Tongue (tissue), 1 donor: ENCODE measurements at regions not wholly inside any gene's neighbourhood (a gene's known extent, or its start where the extent isn't known, plus 50 kb on each side); places are given as distances from the start of the nearest gene placed in this dataset.

Experiments
- DNase-seq: peaks from one replicate; pipeline ENCODE4 v3.0.0-alpha.2; 2015

DNA sequence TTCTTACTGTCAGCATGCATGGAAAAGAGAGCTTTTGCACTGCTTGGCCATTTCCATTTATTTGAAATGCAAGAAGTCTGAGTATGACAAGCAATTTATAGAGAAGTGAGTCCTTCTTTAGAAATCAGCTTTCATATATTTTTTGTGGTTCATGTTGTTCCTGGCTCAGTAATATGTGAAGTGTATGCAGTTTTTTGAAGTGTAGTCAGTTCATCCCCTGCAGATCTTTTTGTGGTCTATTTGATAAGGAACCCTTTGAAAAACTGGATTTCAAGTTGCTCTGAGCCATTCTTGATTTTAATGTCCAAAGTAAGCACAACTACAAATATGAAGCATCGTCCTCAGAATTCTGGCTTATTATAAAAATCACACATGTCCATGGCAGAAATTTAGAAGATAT is 294.1 kb upstream of the SMC2 start:
- no peak for DNase-seq

DNA sequence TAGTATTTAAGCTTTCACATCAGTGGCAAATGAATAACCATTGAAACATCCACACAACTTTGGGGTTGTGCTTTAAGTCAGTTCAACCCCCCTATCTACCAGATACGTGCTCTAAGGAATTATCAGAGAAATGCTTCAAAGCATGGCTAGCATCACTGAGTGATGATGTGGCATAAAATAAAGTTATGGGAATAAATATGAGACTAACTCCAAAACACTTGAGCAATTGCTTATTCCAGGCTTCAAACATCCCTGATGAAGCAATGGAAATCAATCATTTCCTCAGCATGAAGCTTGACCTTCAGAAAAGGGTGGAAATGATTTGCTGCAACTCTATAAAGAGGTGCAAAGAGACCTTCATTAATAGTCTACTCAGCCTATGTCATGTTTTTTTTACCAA is 292.0 kb upstream of the SMC2 start:
- no peak for DNase-seq

DNA sequence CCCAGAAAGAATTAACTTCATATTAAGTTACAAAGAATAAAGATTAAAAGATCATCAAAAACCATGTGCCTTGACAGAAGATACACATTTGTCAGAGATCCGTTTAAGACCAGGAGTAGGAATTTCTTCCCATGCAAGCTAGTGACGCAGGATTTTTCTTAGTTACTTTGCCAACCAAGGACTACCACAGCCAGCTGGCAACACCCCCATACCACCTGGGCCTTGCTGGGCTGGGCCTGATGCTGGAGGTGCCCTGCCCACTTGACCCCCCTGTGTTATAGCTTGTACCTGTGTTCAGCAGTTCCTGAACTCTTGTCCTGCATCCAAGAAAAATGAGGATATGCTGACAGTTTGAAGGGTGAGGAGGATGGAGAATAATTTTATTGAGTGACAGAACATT is 290.9 kb upstream of the SMC2 start:
- DNase-seq = no peak

DNA sequence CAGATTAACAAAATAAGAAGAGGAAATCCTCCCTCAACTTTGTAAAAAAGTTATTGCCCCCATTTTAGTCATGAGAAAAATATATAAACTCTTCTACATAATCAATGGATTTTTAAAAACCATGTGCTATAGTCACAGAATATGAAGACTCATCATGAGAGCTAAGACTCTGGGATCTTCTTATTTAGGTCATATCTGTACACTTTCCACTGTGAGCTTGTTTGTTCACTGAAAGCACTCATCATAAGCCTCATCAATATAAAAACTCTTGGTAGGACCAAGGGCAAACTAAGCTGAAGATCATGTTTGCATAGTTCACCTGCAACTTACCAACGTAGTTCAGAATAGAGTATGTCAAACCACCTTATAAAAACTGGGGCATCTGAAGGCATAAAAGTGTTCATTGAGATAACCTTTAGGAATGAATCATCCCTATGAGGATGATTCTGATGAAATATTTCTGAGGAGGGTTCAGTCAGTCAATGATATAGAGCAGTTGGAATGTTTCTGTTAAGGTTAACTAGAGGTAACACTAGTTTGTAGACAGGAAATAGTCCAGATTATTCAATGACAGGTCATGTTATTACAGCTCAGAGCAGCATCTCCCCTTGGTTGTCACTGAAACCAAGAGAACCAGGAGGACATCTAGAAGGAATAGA is 289.9 kb upstream of the SMC2 start:
- DNase-seq = no peak

DNA sequence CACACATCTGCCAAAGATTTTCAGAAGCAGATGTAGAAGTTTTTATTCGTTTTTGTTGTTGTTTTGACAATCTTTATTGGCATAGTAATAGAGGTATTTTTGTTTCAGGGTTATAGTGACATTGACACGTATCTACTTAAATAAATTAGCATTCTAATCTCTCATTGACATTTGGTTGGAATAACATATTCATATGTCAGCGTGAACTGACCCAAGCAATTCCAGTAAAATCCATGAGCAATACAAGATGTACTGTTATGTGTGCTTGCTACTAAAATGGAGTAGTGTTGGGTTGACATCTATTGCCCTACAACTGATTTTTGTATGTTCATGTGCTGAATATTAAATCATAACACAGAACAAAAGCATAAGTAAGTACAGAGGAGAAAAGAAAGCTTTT is 284.4 kb upstream of the SMC2 start:
- DNase-seq = no peak

DNA sequence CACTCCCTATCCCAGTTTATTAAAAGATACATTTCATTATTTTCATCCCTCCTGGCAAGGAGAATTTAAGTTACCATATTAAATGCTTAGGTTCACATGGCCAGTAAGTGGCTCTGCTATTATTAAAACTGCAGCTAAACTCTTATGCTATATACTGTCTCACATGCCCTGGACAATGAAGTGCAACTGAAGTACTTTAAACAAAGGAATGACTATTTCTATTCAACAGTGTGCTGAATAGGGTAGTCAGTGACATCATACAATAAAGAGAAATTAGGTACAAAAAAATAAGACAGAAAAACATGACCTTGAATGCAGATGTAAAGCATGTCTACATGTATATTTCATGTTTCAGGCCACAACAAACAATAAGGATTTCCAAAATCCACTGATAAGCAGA is 282.6 kb upstream of the SMC2 start:
- no peak for DNase-seq

DNA sequence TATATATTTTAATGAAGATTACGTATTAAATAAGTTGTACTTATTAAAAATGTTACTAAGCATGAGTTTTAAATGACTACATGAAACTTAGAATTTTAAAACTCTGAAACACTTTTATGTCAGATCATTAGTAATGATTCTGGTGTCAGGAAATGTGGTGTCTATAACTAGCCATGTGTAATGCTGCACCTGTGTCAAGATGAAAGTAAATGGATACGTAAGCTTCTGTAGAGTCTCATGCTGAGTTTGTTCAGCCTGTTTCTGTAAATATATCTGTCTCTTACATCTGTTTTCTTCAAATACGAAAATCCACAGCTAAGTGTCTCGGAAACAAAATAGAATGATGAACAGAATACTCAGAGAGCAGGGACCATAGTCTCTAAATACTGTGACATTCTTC is 278.0 kb upstream of the SMC2 start:
- DNase-seq = no peak

DNA sequence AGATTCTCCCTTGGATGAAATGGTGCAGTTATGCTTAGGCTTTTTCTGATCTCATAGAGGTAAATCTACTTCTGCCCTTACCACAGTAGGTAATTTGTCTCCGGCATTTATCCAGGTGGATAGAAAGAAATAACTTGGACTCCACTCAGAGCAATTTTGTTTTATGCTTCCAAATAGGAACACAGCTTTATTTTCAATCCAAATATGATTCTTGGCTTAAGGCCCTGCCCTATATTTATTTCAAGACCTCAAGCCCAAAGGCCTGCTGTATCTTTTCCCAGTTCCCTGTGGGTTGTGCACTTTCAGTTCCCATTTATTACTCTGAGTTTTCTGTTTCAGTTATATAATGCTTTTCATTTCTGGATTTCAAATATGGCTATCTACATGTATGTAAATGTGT is 274.2 kb upstream of the SMC2 start:
- peak; percentile 20 for DNase-seq

DNA sequence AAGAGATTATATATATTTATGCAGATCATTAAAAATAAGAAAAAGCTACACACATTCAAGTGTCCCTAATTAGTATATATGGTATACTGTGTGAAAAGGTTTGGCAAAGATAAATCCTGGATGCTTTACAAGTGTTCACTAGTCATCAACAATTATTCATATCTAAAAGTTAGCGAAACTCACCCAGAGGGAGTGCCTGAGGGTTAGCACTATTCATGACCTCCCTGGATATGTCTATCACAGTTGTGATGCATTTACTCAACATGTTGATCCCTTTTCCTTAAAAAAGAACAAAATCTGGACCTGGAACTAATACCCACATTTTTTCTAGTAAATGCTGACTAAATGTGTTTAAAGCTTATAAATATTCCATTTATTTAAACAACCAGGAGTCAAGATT is 273.0 kb upstream of the SMC2 start:
- DNase-seq = no peak

DNA sequence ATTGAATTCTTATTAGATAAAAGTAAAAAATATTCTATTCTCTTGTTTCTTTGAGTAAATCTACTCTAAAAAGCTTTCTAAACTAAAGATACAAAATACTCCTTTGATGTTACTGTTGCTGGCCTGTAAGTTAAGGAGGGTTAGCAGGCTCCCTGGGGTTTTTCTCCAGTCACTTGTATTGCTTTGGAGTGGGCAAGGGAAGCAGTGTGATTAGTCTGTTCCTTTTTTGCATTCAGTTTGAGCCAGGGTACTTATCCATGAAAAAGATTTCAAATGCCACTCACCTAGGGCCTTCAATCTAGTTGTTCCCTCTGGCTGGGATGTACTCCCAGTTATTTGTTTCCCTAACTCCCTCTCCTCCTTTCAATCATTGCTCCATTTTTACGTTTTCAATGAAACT is 256.2 kb upstream of the SMC2 start:
- DNase-seq = no peak

DNA sequence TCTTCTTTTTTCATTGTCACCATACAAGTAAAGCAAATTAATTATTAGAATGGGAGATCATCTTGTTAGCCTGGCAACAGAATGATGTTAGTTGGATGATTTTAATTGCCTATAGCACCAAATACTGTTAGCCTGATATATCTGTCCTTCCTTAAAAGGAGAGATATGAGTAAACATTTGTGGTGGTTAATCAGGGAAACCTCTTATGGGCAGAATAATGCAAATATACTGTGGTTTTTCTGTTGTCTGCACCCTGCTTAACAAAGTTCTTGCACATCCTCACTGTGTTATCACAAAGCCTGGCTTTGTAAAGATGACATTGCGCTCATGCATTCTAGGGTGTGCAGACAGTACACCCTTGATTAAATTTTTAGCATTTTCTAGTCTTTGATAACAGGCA is 254.9 kb upstream of the SMC2 start:
- DNase-seq = no peak

DNA sequence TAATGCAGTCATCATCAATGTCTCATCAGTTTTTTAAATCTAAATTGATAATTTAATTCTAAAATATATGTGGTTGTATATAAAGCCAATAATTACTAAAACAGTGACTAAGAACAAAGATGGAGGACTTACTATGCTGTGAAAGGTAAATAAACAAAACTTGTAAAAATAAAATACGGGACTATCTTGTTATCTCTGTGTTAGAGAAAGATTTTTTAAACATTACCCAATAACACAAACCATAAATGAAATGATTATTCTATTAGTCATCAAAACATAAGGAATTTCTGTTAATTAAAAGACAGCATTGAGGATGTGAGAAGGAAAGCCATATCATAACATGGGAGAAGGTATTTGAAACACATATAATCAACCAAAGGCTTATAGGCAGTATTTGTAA is 226.2 kb upstream of the SMC2 start:
- no peak for DNase-seq

DNA sequence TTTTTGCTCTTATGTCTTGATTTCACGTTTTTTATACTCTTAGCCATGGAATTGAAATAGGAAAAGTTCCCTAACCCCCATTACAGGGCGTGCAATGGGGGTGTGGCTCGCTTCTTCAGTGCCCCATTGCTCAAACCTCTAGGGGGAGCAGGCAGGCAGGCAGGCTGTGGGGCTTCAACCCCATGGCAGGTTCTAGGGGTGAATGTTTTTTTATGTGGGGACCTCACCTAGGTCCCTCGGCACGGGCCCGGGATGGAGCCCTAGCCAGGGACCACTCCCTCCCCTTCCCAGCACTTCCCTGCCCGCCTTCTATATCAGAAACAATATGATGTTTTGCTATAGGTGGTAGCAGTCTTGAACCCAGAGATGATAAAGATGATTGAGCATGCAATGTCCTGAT is 221.3 kb upstream of the SMC2 start:
- no peak for DNase-seq

DNA sequence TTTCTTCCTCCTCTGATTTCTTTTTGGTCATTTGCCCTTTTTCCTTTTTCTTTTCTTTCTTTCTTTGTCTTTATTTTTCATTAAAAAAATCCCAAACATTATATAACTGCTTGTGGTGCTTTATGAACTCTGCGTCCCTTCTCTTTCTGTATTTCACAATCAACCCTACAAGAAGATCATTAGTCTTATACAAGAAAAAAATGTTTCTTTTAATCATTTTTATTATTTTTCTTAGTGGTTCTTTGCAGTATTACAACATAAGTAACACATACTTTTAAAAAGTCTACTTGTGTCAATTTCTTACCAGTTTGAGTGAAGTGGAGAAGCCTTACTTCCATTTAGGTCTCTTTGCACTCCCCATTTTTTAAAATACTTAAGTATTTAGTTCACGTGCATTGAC is 212.7 kb upstream of the SMC2 start:
- no peak for DNase-seq

DNA sequence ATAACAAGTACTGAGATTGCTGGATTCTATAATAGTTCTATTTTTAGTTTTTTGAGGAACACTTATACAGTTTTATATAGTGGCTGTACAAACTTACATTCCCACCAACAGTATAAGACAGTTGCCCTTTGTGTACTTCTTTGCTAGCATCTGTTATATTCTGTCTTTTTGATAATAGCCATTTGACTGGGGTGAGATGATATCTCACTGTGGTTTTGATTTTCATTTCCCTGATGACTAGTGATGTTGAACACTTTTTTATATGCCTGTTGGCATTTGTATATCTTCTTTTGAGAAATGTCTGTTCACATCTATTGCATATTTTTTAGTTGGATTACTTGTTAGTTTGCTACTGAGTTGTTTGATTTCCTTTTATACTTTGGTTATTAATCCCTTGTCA is 204.1 kb upstream of the SMC2 start:
- DNase-seq = no peak

DNA sequence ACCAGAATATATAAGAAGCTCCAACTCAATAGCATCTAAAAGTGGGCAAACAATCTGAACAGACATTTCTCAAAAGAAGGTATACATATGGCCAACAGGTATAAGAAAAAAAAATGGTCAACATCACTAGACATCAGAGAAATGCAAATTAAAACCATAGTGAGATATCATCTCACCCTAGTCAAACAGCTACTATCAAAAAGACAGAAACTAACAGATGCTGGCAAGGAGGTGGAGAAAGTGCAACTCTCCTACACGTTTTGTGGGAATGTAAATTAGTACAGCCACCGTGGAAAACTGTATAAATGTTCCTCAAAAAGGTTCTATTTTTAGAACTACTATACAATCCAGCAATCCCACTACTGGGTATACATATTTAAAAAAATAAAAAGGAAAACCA is 199.9 kb upstream of the SMC2 start:
- no peak for DNase-seq

DNA sequence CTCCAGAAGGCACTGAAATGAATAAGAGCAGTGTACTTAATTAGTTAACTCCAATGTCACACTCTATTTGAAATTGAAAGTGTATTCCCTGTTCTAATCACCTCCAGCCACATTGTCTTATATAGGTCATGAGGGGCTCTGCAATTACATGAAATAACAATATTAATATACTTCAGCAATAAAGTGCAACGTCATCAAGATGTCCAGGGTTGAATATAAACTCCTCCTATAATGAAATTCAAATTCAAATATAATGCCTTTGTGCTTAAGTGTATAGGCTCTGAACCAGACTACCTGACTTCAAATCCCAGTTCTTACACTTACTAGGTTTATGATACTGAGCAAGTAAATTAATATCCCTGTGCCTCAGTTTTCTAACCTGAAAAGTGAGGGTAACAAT is 195.6 kb upstream of the SMC2 start:
- DNase-seq = no peak

DNA sequence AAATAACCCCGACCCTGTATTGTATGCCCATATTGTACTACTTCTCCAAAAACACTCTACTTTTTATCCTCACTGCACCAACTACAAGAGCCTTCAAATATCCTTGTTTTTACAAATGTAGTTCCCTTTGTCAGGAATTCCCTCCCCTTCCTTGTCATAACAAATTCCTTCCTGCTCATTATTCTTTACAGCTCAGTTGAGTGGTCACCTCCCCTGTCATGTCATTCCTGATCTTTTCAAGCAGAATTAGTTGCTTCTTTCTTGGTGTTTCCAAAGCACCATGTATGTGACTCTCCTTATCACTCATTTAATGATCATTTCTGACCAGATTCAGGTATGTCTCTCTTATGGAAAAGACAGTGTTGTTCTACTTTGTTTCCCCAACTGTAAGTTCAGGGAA is 194.2 kb upstream of the SMC2 start:
- no peak for DNase-seq

DNA sequence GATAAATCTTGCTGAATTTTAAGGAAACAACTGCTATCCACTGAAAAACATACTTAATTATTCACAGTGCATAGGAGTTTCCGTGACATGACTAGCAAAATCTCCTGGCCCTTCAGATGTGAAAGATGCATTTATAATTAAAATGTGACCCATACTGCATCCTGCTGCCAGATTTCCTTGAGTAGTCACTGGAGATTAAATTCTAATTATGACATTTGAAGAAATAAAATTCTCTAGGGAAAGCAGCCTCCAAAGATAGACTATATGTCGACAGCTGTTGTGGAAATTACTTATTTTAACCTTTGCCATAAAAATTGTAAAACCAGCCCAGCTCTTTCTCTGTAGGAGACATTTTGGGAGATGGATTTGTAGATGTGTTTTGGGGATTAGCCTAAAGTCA is 193.6 kb upstream of the SMC2 start:
- DNase-seq = peak; percentile 54

DNA sequence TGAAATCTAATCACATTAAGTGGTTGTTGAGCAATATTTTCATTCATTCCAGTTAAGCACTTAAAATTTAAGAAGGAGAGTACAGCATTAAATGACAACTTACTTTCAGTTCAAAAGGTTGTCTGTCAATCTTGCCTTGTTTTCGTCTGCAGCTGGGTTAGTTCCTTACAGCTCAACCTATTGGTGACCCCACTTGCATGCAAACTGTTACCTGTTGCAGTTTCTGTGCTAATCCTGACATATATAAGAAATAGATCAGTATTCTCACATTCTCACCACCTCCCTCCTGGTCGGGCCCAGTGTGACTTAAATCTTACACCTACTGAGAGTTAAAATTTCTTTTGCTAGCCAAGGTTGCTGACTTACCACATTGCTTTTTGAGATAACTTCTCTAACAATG is 191.8 kb upstream of the SMC2 start:
- DNase-seq = no peak

DNA sequence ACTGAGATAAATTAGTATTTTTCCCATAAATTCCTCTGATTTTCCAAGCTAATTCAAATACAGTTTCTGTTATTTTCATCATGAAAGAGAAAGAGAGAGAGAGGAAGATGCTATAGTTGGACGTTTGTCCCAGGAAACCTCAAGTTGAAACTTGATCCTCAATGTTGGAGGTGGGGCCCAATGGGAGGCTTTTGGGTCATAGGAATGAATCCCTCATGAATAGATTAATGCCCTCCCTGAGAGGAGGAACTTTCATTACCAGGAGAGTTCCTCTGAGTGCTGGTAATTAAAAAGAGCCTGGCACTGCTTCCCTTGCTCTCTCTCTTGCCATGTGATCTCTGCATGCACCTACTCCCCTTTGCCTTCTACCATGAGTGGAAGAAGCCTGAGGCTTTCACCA is 189.9 kb upstream of the SMC2 start:
- no peak for DNase-seq

DNA sequence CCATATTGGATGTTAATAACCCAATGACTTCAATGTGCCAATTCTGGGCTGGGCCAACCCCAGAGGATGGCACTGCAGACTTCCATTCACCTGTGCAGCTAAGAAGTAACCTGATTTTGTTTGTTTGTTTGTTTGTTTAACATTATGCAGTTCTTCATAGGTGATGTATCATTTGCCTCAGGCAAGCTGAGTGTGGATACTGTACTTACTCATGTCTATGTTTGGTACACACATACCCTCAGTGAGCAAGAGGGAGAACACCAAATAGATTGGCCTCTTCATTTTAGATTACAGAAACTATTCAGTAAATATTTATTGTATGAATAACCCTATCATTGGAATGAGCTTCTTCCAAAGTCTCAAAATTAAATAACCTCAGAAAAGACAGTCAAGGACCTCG is 180.2 kb upstream of the SMC2 start:
- no peak for DNase-seq

DNA sequence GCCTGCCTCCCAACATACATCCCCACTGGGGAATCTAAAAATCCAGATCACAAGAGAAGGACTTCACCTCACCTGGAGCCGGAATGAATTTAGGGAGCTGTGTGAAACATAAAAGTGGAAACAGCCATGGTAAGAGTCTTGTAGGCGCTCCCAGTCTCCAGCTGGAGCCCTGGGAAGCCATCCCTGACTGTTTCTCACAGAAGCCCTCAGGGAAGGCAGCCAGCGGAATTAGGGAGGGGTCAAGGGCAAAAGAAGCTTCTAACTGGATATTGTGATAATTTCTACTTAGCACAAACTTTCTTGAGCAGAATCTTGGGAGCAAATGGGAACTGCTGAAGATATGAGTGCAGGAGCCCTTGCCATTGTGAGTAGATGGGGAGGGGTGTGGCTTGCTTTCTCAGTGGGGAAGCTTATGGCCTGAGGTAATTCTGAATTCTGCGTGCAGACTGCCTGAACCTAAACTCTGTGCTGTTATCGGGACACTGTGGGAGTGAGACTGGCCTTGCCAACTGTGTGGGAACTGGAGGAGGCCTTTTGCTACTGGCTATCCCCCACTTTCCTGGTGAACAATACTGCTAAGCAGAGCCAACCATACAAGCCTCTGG is 174.4 kb upstream of the SMC2 start:
- no peak for DNase-seq

DNA sequence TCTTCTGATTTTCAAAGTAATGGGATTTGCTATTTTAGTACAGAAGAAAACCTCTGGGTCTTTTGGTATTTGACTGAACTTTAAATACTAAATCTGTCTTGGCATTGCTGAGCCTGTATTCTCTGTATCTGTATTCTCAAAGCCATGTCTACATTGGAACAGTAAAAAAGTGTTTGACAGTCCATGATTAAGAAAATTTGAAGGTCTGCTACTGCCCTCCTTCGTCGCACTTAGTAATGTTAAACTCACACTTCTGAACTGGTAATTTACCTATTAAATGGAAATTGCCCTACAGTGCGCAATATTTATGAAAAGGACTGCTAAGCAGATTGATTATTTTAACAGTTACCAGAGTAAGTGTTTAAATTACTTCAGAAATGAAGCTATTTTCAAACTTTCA is 165.7 kb upstream of the SMC2 start:
- no peak for DNase-seq

DNA sequence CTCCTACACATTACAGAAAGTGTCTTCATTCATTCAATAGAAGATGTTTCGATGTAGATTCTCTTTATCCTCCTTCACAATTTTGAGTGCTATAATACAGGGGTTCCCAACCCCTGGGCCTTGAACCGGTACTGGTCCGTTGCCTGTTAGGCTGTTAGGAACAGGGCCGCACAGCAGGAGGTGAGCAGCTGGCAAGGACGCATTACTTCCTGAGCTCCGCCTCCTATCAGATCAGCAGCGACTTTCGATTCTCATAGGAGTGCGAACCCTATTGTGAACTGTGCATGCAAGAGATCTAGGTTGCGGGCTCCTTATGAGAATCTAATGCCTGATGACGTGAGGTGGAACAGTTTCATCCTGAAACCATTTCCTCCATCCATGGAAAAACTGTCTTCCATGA is 153.0 kb upstream of the SMC2 start:
- no peak for DNase-seq
